ENCODE measurements at regions not wholly inside any gene's neighbourhood (a gene's known extent, or its start where the extent isn't known, plus 50 kb on each side); places are given as distances from the start of the nearest gene placed in this dataset.

DNA sequence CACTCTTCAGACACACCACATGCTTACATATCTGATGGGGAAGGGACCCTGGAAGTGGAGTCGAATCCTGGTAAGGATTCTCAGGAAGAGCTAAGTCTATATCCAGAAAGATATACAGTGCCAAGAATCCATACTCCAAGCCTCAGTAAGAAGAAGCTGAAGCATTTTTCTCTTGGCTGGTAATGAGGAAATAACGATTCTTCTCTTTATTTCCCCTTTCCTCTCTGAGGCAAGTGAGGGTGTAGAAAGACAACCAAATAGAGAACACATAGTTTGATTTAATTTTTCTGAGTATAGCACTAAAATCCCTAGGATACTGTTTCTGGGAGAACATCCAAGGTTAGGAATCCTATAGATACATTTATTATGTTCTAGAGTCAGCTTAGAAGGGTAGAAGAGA, 857.3 kb downstream of the TUSC7 start:
- no peak for DNase-seq (ENCODE audit: low read depth)
- TF ChIP-seq, protein P1, sequence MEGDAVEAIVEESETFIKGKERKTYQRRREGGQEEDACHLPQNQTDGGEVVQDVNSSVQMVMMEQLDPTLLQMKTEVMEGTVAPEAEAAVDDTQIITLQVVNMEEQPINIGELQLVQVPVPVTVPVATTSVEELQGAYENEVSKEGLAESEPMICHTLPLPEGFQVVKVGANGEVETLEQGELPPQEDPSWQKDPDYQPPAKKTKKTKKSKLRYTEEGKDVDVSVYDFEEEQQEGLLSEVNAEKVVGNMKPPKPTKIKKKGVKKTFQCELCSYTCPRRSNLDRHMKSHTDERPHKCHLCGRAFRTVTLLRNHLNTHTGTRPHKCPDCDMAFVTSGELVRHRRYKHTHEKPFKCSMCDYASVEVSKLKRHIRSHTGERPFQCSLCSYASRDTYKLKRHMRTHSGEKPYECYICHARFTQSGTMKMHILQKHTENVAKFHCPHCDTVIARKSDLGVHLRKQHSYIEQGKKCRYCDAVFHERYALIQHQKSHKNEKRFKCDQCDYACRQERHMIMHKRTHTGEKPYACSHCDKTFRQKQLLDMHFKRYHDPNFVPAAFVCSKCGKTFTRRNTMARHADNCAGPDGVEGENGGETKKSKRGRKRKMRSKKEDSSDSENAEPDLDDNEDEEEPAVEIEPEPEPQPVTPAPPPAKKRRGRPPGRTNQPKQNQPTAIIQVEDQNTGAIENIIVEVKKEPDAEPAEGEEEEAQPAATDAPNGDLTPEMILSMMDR (conservative IDR thresholded peaks at IDR 0.05; ENCODE audit: control insufficient read depth, insufficient read depth, low read depth, low read length): no peak

DNA sequence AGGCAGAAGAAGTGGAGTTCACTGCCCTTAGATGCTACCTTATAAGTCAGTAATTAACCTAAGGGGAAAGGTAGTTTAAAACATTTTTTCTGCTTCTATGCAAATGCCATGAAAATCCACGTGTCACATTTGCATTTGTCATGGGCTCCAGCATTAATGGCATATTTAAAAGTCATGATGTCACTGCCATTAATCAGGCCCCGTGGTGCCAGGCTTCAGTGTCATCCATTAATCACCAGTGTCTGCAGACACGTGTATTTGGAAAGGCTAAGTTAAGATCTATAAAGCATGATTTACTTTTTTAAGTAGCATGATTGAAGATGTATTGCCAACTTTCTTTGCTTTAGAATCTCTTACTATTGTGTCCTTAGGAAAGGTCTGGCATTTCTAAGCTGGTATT, 857.8 kb downstream of the TUSC7 start:
- no peak for DNase-seq (ENCODE audit: low read depth)
- TF ChIP-seq, protein P1 (conservative IDR thresholded peaks at IDR 0.05; ENCODE audit: control insufficient read depth, insufficient read depth, low read depth, low read length): no peak
- no peak overlapping the region for H3K4me3 ChIP-seq (ENCODE audit: control insufficient read depth, low read depth, low read length)

More for the DNA sequence above, 857.3 kb downstream of the TUSC7 start:
- no peak overlapping the region for H3K4me3 ChIP-seq (ENCODE audit: control insufficient read depth, low read depth, low read length)

DNA sequence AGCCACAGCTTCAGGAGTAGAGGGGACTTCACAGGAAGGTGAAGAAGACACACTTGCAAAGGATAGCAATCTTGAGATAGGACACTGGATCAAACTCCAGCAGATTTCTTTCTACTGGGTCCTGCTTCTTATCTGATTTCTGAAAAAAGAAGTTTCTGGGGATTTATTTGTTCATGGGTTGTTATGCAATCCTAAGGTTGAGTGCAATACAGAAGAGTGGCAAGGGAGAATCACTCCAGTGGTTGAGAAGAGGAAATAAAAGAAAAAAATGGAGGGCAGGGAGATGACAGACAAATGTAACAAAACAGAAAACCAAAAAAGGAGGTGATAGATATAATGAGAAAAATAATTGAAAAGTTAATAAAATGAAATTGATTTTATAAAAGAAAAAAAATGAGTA, 858.3 kb downstream of the TUSC7 start:
- no peak for DNase-seq (ENCODE audit: low read depth)
- TF ChIP-seq, protein P1 (conservative IDR thresholded peaks at IDR 0.05; ENCODE audit: control insufficient read depth, insufficient read depth, low read depth, low read length): no peak
- H3K4me3 ChIP-seq (ENCODE audit: control insufficient read depth, low read depth, low read length): no peak overlapping the region

DNA sequence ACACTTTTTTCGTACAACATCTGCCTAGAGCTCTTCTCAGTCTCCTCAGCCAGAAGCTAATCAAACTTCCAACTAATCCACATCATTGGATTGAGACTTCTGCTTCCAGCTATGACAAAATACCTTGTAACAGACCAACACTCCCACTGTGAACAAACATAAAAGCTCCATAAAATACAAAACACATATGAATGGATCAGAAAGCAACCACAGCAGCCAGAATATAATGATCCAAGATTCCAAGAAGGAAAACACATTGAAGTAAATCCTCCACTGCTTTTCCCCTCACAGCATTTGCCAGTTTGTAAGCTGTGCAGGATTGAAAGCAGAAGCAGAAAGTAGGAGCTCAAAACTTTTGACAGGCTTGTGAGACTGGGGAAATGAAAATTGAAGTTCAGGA, 863.2 kb downstream of the TUSC7 start:
- TF ChIP-seq, protein P1 (conservative IDR thresholded peaks at IDR 0.05; ENCODE audit: control insufficient read depth, insufficient read depth, low read depth, low read length): no peak
- DNase-seq (ENCODE audit: low read depth): no peak
- no peak overlapping the region for H3K4me3 ChIP-seq (ENCODE audit: control insufficient read depth, low read depth, low read length)

- TF ChIP-seq, protein P1 (conservative IDR thresholded peaks at IDR 0.05; ENCODE audit: control insufficient read depth, insufficient read depth, low read depth, low read length): no peak
- no peak for DNase-seq (ENCODE audit: low read depth)
- H3K4me3 ChIP-seq (ENCODE audit: control insufficient read depth, low read depth, low read length): no peak overlapping the region
These were observed 871.2 kb downstream of the TUSC7 start for GRCh38 chr3:117580806-117581205.

- no peak for DNase-seq (ENCODE audit: low read depth)
- H3K4me3 ChIP-seq (ENCODE audit: control insufficient read depth, low read depth, low read length): no peak overlapping the region
- TF ChIP-seq, protein P1 (conservative IDR thresholded peaks at IDR 0.05; ENCODE audit: control insufficient read depth, insufficient read depth, low read depth, low read length): no peak
These were observed 876.6 kb downstream of the TUSC7 start for GRCh38 chr3:117586161-117586560.

- TF ChIP-seq, protein P1 (conservative IDR thresholded peaks at IDR 0.05; ENCODE audit: control insufficient read depth, insufficient read depth, low read depth, low read length): no peak
- DNase-seq (ENCODE audit: low read depth): no peak
- H3K4me3 ChIP-seq (ENCODE audit: control insufficient read depth, low read depth, low read length): no peak overlapping the region
These were observed 877.8 kb downstream of the TUSC7 start for GRCh38 chr3:117587416-117587815.

Data from fibroblast of mammary gland (primary cell).